Parathyroid adenoma (tissue), 2 donors: ENCODE measurements at regions not wholly inside any gene's neighbourhood (a gene's known extent, or its start where the extent isn't known, plus 50 kb on each side); places are given as distances from the start of the nearest gene placed in this dataset.

Source experiments
- H2AFZ ChIP-seq: fragments of 300-600 bp; sonication (generic); one replicate; pipeline ENCODE4 v1.7.0; 2017; ENCODE audit warnings: antibody characterized with exemption, mild to moderate bottlenecking
- H3K27ac ChIP-seq: fragments of 300-600 bp; sonication (generic); one replicate; pipeline ENCODE4 v1.7.0; 2017
- H3K27me3 ChIP-seq: fragments of 300-600 bp; sonication (generic); one replicate; pipeline ENCODE4 v1.7.0; 2017; ENCODE audit warnings: low read length; ENCODE audit not compliant: control insufficient read depth, insufficient read depth
- H3K36me3 ChIP-seq: fragments of 300-600 bp; sonication (generic); one replicate; pipeline ENCODE4 v1.7.0; 2017; ENCODE audit warnings: low read length; ENCODE audit not compliant: control insufficient read depth, insufficient read depth
- H3K4me1 ChIP-seq: fragments of 300-600 bp; sonication (generic); one replicate; pipeline ENCODE4 v1.7.0; 2017; ENCODE audit warnings: control low read depth
- H3K4me2 ChIP-seq: fragments of 300-600 bp; sonication (generic); one replicate; pipeline ENCODE4 v1.7.0; 2017; ENCODE audit warnings: low read length
- H3K4me3 ChIP-seq: fragments of 300-600 bp; sonication (generic); one replicate; pipeline ENCODE4 v1.7.0; 2017; ENCODE audit warnings: low read depth, low read length
- H3K79me2 ChIP-seq: fragments of 300-600 bp; sonication (generic); one replicate; pipeline ENCODE4 v1.7.0; 2017; ENCODE audit warnings: control low read depth
- H3K9ac ChIP-seq: fragments of 300-600 bp; sonication (generic); one replicate; pipeline ENCODE4 v1.7.0; 2017; ENCODE audit warnings: mild to moderate bottlenecking
- H3K9me3 ChIP-seq: fragments of 300-600 bp; sonication (generic); one replicate; pipeline ENCODE4 v1.7.0; 2017; ENCODE audit warnings: low read length; ENCODE audit not compliant: control insufficient read depth
- CTCF ChIP-seq: fragments of 300-600 bp; sonication (generic); IDR thresholded peaks from one replicate; pipeline ENCODE4 v1.7.0; 2017; ENCODE audit warnings: antibody characterized with exemption, mild to moderate bottlenecking
- donor health status: primary hyperparathyroidism.

GRCh38 chr2:106734165-106734564 is 151.8 kb downstream of the ST6GAL2 start:
- Histone ChIP-seq H3K4me2 (no peak overlapping the region), H3K79me2 (no peaks in the 10 kb centered on the region), H3K36me3 (no peaks in the 10 kb centered on the region), H3K4me3 (no peak overlapping the region), H3K9me3 (no peaks in the 10 kb centered on the region), H2AFZ (no peak overlapping the region), H3K27me3 (no peaks in the 10 kb centered on the region), H3K9ac (no peak overlapping the region), H3K27ac (no peak overlapping the region), H3K4me1 (no peaks in the 10 kb centered on the region)
- no peak for TF ChIP-seq CTCF

- H3K4me2 ChIP-seq, result no peak overlapping the region
- H3K27me3 ChIP-seq, result no peaks in the 10 kb centered on the region
- H3K9me3 ChIP-seq, result no peaks in the 10 kb centered on the region
- H3K36me3 ChIP-seq, result no peaks in the 10 kb centered on the region
- no peak overlapping the region for H2AFZ ChIP-seq
- H3K27ac ChIP-seq, result no peak overlapping the region
- H3K4me1 ChIP-seq, result no peaks in the 10 kb centered on the region
- H3K4me3 ChIP-seq, result no peak overlapping the region
- H3K79me2 ChIP-seq, result no peaks in the 10 kb centered on the region
- no peak overlapping the region for H3K9ac ChIP-seq
- no peak for TF ChIP-seq CTCF
Observed at GRCh38 chr2:106735807-106736206, 150.2 kb downstream of the ST6GAL2 start.

GRCh38 chr2:106736221-106736620 is 149.7 kb downstream of the ST6GAL2 start:
- Histone ChIP-seq H3K4me3 (no peak overlapping the region), H3K27me3 (no peaks in the 10 kb centered on the region), H2AFZ (no peak overlapping the region), H3K36me3 (no peaks in the 10 kb centered on the region), H3K4me2 (no peak overlapping the region), H3K9ac (no peak overlapping the region), H3K27ac (no peak overlapping the region), H3K4me1 (no peaks in the 10 kb centered on the region), H3K9me3 (no peaks in the 10 kb centered on the region), H3K79me2 (no peaks in the 10 kb centered on the region)
- TF ChIP-seq CTCF, result no peak

GRCh38 chr2:106745468-106745867 is 140.5 kb downstream of the ST6GAL2 start:
- H3K9me3 ChIP-seq, result no peaks in the 10 kb centered on the region
- no peak overlapping the region for H3K27ac ChIP-seq
- TF ChIP-seq CTCF, result no peak
- no peak overlapping the region for H3K4me3 ChIP-seq
- no peak overlapping the region for H3K4me2 ChIP-seq
- no peaks in the 10 kb centered on the region for H3K36me3 ChIP-seq
- no peak overlapping the region for H3K9ac ChIP-seq
- H2AFZ ChIP-seq, result no peak overlapping the region
- H3K79me2 ChIP-seq, result no peaks in the 10 kb centered on the region
- H3K4me1 ChIP-seq, result no peaks in the 10 kb centered on the region
- H3K27me3 ChIP-seq, result no peaks in the 10 kb centered on the region

GRCh38 chr2:106749823-106750222 is 136.1 kb downstream of the ST6GAL2 start:
- no peak overlapping the region for H3K9ac ChIP-seq
- no peak overlapping the region for H3K27ac ChIP-seq
- peaks cover 2% of the 10 kb centered on the region for H3K9me3 ChIP-seq
- no peak for TF ChIP-seq CTCF
- H3K4me3 ChIP-seq, result no peak overlapping the region
- H3K36me3 ChIP-seq, result no peaks in the 10 kb centered on the region
- H2AFZ ChIP-seq, result no peak overlapping the region
- H3K4me1 ChIP-seq, result no peaks in the 10 kb centered on the region
- no peaks in the 10 kb centered on the region for H3K27me3 ChIP-seq
- no peak overlapping the region for H3K4me2 ChIP-seq
- H3K79me2 ChIP-seq, result no peaks in the 10 kb centered on the region
